H1 (cell line): ENCODE measurements at regions not wholly inside any gene's neighbourhood (a gene's known extent, or its start where the extent isn't known, plus 50 kb on each side); places are given as distances from the start of the nearest gene placed in this dataset.

Experiments used
- HDAC2 ChIP-seq, 2 experiments: fragments of 300-600 bp in 1 of 2; sonication (generic) in 1 of 2; IDR thresholded peaks; 2 replicates each; pipeline ENCODE4 v1.6.1; 2011 to 2012; ENCODE audit warnings: low read depth in 2 of 2, low read length in 2 of 2, mild to moderate bottlenecking in 2 of 2, moderate library complexity in 2 of 2, borderline replicate concordance in 1 of 2, inconsistent platforms in 1 of 2

DNA sequence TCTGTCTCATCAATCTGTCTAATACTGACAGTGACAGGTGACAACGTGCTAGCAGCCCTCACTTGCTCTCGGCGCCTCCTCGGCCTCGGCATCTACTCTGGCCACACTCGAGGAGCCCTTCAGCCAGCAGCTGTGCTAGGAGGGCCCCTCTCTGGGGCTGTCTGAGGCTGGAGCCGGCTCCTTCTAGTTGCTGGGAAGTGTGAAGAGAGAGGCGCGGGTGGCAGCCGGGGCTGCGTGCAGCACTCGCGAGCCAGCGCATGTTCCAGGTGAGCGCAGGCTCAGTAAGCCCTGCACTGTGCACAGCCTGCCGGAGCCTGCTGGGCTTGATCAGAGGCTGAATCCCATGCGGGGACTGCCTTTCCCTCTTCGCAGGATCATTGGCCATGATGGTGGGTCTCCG, 330.7 kb downstream of the CDH10 start (continued):
- TF ChIP-seq HDAC2 (IDR thresholded peaks at IDR 0.05; ENCODE audit: borderline replicate concordance in 1 of 2, low read depth in 2 of 2, low read length in 2 of 2) = no peak
